Adipocyte (in vitro differentiated cells): ENCODE measurements at regions not wholly inside any gene's neighbourhood (a gene's known extent, or its start where the extent isn't known, plus 50 kb on each side); places are given as distances from the start of the nearest gene placed in this dataset.
"Not testable (repeated sequence)": the region's sequence is repeated elsewhere in the genome, so short reads cannot be mapped to it uniquely, and the experiment has no call there.

Source experiments
- DNase-seq: peaks from one replicate; pipeline ENCODE4 v3.0.0-alpha.2; 2015; ENCODE audit warnings: low read depth
- H3K27me3 ChIP-seq: replicated peaks from 2 replicates; pipeline ENCODE4 v1.7.0; 2013; ENCODE audit warnings: mild to moderate bottlenecking, low read length, moderate library complexity; ENCODE audit not compliant: control insufficient read depth, insufficient read depth
- H3K36me3 ChIP-seq: 2 replicates; pipeline ENCODE4 v1.7.0; 2013; ENCODE audit warnings: low read length, mild to moderate bottlenecking, moderate library complexity; ENCODE audit not compliant: control insufficient read depth, insufficient read depth, severe bottlenecking
- H3K4me1 ChIP-seq: 2 replicates; pipeline ENCODE4 v1.7.0; 2013; ENCODE audit warnings: mild to moderate bottlenecking, low read length, moderate library complexity; ENCODE audit not compliant: control insufficient read depth, insufficient read depth
- H3K4me3 ChIP-seq: 2 replicates; pipeline ENCODE4 v1.7.0; 2013; ENCODE audit warnings: mild to moderate bottlenecking, low read length, moderate library complexity
- H3K9ac ChIP-seq: 2 replicates; pipeline ENCODE4 v1.7.0; 2013; ENCODE audit warnings: mild to moderate bottlenecking, low read length, moderate library complexity
- H3K9me3 ChIP-seq: 2 replicates; pipeline ENCODE4 v1.7.0; 2013; ENCODE audit warnings: mild to moderate bottlenecking, low read length, moderate library complexity; ENCODE audit not compliant: control insufficient read depth

GRCh38 chr6:92110403-92110802, 1309.0 kb downstream of the EPHA7 start:
- H3K4me1 ChIP-seq = peaks cover 12% of the 10 kb centered on the region
- no peak overlapping the region for H3K4me3 ChIP-seq
- no peaks in the 10 kb centered on the region for H3K27me3 ChIP-seq
- no peak overlapping the region for H3K9ac ChIP-seq
- H3K36me3 ChIP-seq = no peaks in the 10 kb centered on the region
- DNase-seq = no peak
- no peaks in the 10 kb centered on the region for H3K9me3 ChIP-seq

GRCh38 chr6:92109956-92110355, 1309.4 kb downstream of the EPHA7 start:
- Histone ChIP-seq H3K4me1 (peaks cover 9% of the 10 kb centered on the region), H3K9ac (no peak overlapping the region), H3K27me3 (no peaks in the 10 kb centered on the region), H3K9me3 (no peaks in the 10 kb centered on the region), H3K36me3 (no peaks in the 10 kb centered on the region), H3K4me3 (no peak overlapping the region)
- no peak for DNase-seq

- Histone ChIP-seq H3K9me3 (peaks cover 5% of the 10 kb centered on the region), H3K27me3 (no peaks in the 10 kb centered on the region), H3K4me1 (peaks cover 4% of the 10 kb centered on the region), H3K4me3 (no peak overlapping the region), H3K9ac (no peak overlapping the region), H3K36me3 (no peaks in the 10 kb centered on the region)
- no peak for DNase-seq
These were observed 1310.1 kb downstream of the EPHA7 start for GRCh38 chr6:92109256-92109655.

DNA sequence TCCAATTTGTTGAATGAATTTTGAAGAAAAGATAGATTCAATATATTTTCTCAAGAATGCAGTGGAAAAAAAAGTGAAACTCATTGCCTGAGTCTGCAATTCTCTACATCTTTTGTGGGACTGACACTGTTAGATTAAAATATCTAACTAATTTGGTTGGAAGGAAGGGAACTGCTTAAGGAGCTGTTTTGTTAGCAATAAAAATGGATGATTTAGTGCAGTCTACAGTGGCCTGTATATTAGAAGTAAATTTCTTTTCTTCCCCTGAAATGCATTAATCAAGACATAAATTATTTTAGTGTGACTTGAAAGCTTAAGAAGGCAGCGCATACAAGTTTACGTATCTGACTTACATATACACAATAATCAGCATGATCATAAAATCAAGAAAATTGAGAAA, 1332.6 kb downstream of the EPHA7 start:
- H3K36me3 ChIP-seq = no peaks in the 10 kb centered on the region
- H3K4me3 ChIP-seq = no peak overlapping the region
- H3K9ac ChIP-seq = no peak overlapping the region
- no peaks in the 10 kb centered on the region for H3K4me1 ChIP-seq
- no peak for DNase-seq
- H3K9me3 ChIP-seq = peaks cover 7% of the 10 kb centered on the region
- no peaks in the 10 kb centered on the region for H3K27me3 ChIP-seq

DNA sequence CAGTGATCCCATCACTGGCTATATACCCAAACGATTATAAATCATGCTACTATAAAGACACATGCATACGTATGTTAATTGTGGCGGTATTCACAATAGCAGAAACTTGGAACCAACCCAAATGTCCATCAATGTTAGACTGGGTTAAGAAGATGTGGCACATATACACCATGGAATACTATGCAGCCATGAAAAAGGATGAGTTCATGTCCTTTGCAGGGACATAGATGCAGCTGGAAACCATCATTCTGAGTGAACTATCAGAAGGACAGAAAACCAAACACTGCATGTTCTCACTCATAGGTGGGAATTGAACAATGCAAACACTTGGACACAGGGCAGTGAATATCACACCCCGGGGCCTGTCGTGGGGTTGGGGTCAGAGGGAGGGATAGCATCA, 1335.4 kb downstream of the EPHA7 start:
- DNase-seq, H3K9ac ChIP-seq, H3K4me1 ChIP-seq, H3K36me3 ChIP-seq, H3K27me3 ChIP-seq, H3K9me3 ChIP-seq, H3K4me3 ChIP-seq: not testable (repeated sequence)

DNA sequence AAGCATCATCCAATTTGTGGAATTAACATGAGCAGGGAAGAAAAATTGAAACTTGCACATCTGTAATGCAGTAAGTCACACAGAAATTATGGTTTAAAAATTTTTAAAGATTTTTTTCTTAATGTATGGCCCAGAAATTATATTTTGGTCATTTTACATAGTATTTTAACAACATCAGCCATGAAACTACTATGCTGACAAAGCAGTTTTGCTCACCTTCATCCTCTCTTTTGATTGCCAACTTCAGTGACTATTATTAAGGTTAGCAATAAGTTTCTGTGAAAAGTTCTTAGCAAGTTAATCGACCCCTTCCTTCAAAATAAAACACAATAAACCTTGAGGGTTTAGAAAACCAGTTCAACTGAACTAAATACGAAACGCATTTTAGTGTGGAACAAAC, 1347.0 kb downstream of the EPHA7 start:
- H3K36me3 ChIP-seq = no peaks in the 10 kb centered on the region
- H3K4me1 ChIP-seq = peaks cover 4% of the 10 kb centered on the region
- H3K9me3 ChIP-seq = no peaks in the 10 kb centered on the region
- no peaks in the 10 kb centered on the region for H3K27me3 ChIP-seq
- no peak overlapping the region for H3K9ac ChIP-seq
- DNase-seq = no peak
- no peak overlapping the region for H3K4me3 ChIP-seq

- Histone ChIP-seq H3K4me3 (no peak overlapping the region), H3K9ac (no peak overlapping the region), H3K27me3 (no peaks in the 10 kb centered on the region), H3K9me3 (no peaks in the 10 kb centered on the region), H3K4me1 (peaks cover 4% of the 10 kb centered on the region), H3K36me3 (no peaks in the 10 kb centered on the region)
- DNase-seq = no peak
These were observed 1349.6 kb downstream of the EPHA7 start for GRCh38 chr6:92069781-92070180.

DNA sequence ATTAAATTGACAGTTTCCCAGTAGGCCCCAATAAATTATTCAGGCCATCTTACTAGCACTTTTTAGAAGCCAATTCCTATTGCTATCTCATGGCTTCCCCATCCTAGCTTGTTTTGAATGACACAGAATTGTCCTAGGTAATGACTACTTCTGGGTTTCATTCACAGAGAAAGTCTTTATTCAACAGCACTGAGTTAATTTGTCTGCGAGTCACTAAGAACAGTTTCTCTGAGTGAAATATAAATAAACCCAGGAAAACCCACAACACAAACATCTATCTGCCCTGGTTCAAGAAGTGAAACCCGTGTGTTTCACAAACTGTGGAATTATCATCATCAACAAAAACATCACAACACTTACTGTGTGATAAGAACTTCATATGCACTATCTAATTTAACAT, 1366.8 kb downstream of the EPHA7 start:
- Histone ChIP-seq H3K9me3 (no peaks in the 10 kb centered on the region), H3K27me3 (no peaks in the 10 kb centered on the region), H3K9ac (no peak overlapping the region), H3K36me3 (no peaks in the 10 kb centered on the region), H3K4me1 (no peaks in the 10 kb centered on the region), H3K4me3 (no peak overlapping the region)
- DNase-seq = no peak

GRCh38 chr6:92050216-92050615, 1369.1 kb downstream of the EPHA7 start:
- Histone ChIP-seq H3K4me1 (no peaks in the 10 kb centered on the region), H3K27me3 (no peaks in the 10 kb centered on the region), H3K36me3 (no peaks in the 10 kb centered on the region), H3K9ac (no peak overlapping the region), H3K9me3 (no peaks in the 10 kb centered on the region), H3K4me3 (no peak overlapping the region)
- DNase-seq = no peak

DNA sequence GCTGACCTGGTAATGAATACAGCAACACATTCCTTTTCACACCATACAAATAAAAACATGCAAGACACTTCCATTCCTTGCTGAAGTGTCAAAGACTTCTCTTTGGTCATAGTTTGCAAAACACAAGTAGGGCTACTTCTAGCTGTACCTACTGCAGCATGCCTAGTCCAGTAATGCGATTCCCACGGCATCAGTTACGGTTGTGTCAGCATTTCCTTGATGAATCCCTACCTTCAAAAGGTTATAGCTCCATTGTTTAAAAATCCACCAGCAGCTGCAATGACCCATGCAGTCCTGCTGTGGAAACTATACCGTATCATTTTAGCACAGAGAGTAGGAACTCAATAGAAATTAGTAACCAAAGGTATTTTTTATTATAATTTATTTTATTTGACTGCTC, 1371.5 kb downstream of the EPHA7 start:
- H3K4me3 ChIP-seq = no peak overlapping the region
- H3K4me1 ChIP-seq = no peaks in the 10 kb centered on the region
- DNase-seq = no peak
- no peaks in the 10 kb centered on the region for H3K9me3 ChIP-seq
- no peak overlapping the region for H3K9ac ChIP-seq
- no peaks in the 10 kb centered on the region for H3K36me3 ChIP-seq
- no peaks in the 10 kb centered on the region for H3K27me3 ChIP-seq

- no peaks in the 10 kb centered on the region for H3K9me3 ChIP-seq
- no peaks in the 10 kb centered on the region for H3K4me1 ChIP-seq
- no peak overlapping the region for H3K9ac ChIP-seq
- DNase-seq = no peak
- no peaks in the 10 kb centered on the region for H3K27me3 ChIP-seq
- no peak overlapping the region for H3K4me3 ChIP-seq
- H3K36me3 ChIP-seq = no peaks in the 10 kb centered on the region
These were observed 1372.1 kb downstream of the EPHA7 start for GRCh38 chr6:92047152-92047850.

GRCh38 chr6:92044312-92044711, 1375.0 kb downstream of the EPHA7 start:
- Histone ChIP-seq H3K27me3 (no peaks in the 10 kb centered on the region), H3K9ac (no peak overlapping the region), H3K9me3 (no peaks in the 10 kb centered on the region), H3K36me3 (no peaks in the 10 kb centered on the region), H3K4me3 (no peak overlapping the region), H3K4me1 (no peaks in the 10 kb centered on the region)
- DNase-seq = no peak
